Liver (tissue), 3 donors: ENCODE measurements at regions not wholly inside any gene's neighbourhood (a gene's known extent, or its start where the extent isn't known, plus 50 kb on each side); places are given as distances from the start of the nearest gene placed in this dataset.

Source experiments
- ATF3 ChIP-seq: IDR thresholded peaks from 2 replicates; pipeline ENCODE4 v1.6.1; 2016; ENCODE audit warnings: antibody characterized with exemption
- CTCF ChIP-seq: fragments of 150-350 bp; IDR thresholded peaks from 2 replicates; pipeline ENCODE4 v1.5.1; 2017; ENCODE audit warnings: improper control_type of control experiment, low read depth, low read length; ENCODE audit not compliant: missing input control
- EGR1 ChIP-seq, 2 donors: IDR thresholded peaks; 2 replicates each; pipeline ENCODE4 v1.6.1; 2016 to 2018; ENCODE audit warnings: antibody characterized with exemption in 2 of 2, low read depth in 2 of 2
- MAX ChIP-seq: IDR thresholded peaks from 2 replicates; pipeline ENCODE4 v1.6.1; 2016; ENCODE audit warnings: antibody characterized with exemption
- RAD21 ChIP-seq, 2 donors: IDR thresholded peaks; 2 replicates each; pipeline ENCODE4 v1.6.1; 2016; ENCODE audit warnings: antibody characterized with exemption in 2 of 2, mild to moderate bottlenecking in 2 of 2
- REST ChIP-seq: IDR thresholded peaks from 2 replicates; pipeline ENCODE4 v1.6.1; 2016; ENCODE audit warnings: antibody characterized with exemption, mild to moderate bottlenecking
- donor health status: healthy.
- donor health status: healthy.

GRCh38 chr2:201956361-201956760 is 77.3 kb upstream of the FZD7 start:
- TF ChIP-seq REST (no peak), CTCF (no peak), RAD21 (IDR thresholded peaks at IDR 0.05) (no peak), MAX (no peak), ATF3 (no peak), EGR1 (IDR thresholded peaks at IDR 0.05; ENCODE audit: low read depth in 2 of 2) (no peak)
